Right renal cortex interstitium (tissue), 3 donors: ENCODE measurements at regions not wholly inside any gene's neighbourhood (a gene's known extent, or its start where the extent isn't known, plus 50 kb on each side); places are given as distances from the start of the nearest gene placed in this dataset.
"Not testable (repeated sequence)": the region's sequence is repeated elsewhere in the genome, so short reads cannot be mapped to it uniquely, and the experiment has no call there.

Source experiments
- DNase-seq, 3 donors: peaks; one replicate each; pipeline ENCODE4 v3.0.0-alpha.2; 2013; ENCODE audit warnings: low read depth in 3 of 3, low spot score in 2 of 3

DNA sequence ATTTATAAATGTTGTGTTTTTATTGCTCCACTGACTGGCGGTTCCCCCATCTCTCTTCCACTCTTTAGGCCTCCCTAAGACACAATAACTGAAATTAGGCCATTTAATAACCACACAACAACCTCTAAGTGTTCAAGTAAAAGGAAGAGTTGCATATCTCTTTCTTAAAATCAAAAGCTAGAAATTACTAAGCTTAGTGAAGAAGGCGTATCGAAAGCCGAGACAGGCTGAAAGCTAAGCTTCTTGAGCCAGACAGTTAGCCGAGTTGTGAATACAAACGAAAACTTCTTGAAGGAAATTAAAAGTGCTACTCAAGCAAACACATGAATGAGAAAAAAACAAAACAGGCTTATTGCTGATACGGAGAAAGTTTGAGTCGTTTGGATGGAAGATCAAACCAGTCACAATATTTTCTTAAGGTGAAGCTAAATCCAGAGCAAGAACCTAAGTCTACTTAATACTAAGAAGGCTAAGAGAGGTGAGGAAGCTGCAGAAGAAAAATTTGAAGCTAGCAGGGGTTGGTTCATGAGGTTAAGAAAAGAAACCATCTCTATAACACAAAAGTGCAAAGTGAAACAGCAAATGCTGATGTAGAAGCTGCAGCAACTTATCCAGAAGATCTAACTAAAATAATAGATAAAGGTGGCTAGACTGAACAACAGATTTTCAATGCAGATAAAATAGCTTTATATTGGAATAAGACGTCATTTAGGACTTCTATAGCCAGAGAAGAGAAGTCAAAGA, 194.0 kb upstream of the TTC29 start:
- DNase-seq, result no peak

GRCh38 chr4:147151763-147152162, 206.1 kb upstream of the TTC29 start:
- no peak for DNase-seq

GRCh38 chr4:147157860-147158701, 212.4 kb upstream of the TTC29 start:
- DNase-seq, result peak in 1 of 3 donors; percentile 27

DNA sequence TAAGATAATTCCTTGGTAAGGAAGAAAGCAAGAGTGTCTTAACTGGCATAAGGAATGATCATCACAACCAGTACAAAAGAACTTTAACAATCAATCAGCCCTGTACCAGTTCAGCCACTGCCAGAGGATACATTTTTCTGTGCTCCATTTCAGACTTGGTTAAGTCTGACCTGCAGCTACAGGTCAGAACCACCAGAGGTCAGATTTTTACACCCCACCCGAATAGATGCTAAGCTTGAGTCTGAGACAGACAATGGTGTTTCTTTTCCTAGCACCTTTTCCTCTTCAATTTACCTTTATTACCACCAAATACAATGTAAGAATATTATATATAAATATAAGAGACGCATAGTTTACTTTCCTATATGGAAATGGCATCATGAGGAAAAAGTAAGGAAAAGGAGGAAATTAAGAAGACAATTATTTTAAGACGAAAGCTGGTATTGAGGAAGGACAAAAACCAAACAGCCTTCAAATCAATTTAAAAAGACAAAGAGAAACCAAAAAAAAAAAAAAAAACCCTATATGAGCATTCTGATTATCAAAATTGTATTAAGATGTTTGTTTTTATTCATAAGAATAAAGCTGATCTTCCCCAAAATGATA, 215.3 kb upstream of the TTC29 start:
- DNase-seq, result peak in 2 of 3 donors; percentile 10 to 29

- no peak for DNase-seq
Observed at GRCh38 chr4:147163311-147163710, 217.6 kb upstream of the TTC29 start.

DNA sequence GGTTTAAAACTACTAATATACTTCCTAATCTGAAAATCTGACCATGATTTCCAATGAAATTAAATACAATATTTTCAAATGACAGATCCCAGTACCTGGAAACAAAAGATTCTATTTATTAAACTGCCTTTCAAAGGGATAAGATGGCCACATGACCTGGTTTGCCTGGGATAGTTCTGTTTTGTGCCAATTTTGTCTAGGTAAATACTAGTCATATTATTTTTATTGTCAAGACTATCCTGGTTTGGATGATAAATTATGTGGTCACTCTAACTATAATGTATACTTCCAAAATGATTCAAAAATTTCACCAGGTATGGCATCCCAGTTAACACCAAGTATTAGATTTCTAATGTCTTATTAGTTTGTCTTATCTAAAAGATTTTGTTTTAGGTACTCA, 222.5 kb upstream of the TTC29 start:
- DNase-seq, result not testable (repeated sequence)

DNA sequence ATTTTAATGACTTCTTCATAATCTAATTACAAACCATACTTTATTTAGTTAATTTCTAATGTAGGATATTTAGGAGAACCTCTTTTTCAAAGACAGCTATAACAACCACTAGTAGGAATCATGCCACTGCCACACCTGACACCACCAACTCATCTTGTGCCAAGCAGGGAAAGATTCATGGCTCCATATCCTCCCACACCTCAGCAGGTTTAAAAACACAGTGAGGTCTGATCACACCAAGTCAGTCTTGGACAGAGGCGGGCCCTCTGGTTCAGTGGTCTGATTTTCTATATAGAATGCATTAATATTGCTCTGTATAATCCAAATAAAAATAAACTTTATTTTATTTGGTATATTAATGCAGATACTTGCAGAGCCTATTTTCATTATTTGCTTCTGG, 227.7 kb upstream of the TTC29 start:
- DNase-seq, result no peak

DNA sequence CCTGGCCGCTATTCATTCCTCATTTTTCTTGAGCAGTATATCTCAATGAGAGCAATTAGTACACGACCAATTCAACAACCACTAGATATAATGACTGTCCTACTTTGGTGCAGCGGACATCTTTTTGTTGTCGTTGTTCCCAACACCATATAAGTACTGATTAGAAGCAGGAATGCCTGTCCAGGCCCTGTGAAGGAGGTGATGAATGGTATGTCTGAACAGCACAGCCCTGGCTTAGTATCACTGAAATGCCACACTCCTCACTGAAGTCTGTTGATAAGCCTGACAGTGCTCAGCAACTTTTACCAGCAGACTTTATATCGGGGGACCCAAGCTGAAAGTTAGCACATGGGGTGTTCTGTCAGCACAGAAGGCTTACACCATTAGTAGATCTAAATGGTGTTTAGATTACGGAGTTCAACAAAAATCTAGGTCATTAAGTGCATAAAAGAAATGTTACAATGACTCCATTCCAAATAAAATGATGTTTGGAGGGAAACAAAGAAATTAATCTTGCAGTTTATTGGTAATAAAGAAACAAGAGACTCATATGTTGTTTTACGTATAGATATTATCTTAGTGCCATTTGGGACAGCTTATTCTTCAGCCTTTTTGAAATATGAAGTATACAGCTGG, 228.3 kb upstream of the TTC29 start:
- peak in 2 of 3 donors; percentile 32 to 56 for DNase-seq

- DNase-seq, result peak; percentile 41 to 50 (median 46)
Observed at GRCh38 chr4:147174591-147174990, 228.9 kb upstream of the TTC29 start.

- DNase-seq, result no peak
Observed at GRCh38 chr4:147175460-147176025, 229.9 kb upstream of the TTC29 start.

GRCh38 chr4:147182041-147182440, 236.4 kb upstream of the TTC29 start:
- DNase-seq, result no peak

DNA sequence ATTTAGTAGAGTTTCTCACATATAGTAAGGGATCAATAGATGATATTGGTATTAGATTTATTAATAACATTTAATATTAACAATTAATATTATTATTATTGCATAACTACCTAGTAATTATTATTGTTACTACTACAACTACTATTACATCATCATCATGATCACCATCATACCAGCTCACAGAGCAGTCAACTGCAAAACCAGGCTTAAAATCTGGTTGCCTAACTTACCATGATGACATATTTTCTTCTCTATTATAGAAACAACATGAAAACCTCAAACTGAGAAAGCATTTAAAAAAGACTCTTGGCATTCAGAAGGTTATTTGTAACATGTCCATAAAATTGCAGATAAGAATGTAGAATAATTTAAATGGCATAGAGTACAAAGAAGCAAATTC, 247.0 kb upstream of the TTC29 start:
- DNase-seq, result no peak

DNA sequence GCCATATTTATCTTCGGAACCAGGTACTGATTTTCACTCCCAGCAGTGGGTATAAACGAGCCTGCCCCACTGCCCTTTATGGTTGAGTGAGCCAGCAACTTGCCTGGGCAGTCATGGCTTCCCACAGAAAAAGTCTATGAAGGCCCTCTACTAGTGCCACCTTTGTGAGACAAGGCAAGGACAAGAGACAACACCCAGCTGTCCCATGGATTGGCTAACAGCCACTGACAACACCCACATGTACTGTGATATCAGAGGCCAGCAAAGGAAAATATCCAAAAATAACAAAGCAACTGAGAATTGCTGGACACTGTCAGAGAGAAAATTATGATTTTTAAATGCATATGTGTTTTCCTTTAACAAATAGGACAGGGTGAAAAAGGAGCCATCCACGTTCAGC, 248.4 kb upstream of the TTC29 start:
- no peak for DNase-seq

DNA sequence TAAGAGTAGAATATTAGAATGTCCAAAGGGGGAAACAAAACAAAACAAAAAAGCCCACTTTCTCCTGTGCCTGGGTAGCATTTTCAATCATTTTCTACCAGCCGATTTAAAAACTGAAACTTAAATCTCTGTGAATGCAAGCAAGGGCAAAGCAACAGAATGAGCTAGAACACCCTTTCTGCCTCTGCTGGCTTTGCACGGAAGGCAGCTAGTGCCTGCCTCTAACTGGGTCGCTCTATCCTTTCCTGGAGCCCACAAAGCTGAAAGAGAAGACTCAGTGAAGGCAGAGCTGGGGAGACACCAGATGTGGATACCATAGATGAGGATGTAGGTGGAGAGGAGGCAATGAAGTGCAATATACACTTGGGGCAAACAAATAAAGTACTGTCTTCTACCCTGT, 248.9 kb upstream of the TTC29 start:
- no peak for DNase-seq

GRCh38 chr4:147195386-147195785, 249.7 kb upstream of the TTC29 start:
- DNase-seq, result no peak

- no peak for DNase-seq
Observed at GRCh38 chr4:147198411-147199051, 252.9 kb upstream of the TTC29 start.

GRCh38 chr4:147201016-147201415, 255.4 kb upstream of the TTC29 start:
- DNase-seq, result no peak

GRCh38 chr4:147206807-147207206, 261.1 kb upstream of the TTC29 start:
- DNase-seq, result no peak

DNA sequence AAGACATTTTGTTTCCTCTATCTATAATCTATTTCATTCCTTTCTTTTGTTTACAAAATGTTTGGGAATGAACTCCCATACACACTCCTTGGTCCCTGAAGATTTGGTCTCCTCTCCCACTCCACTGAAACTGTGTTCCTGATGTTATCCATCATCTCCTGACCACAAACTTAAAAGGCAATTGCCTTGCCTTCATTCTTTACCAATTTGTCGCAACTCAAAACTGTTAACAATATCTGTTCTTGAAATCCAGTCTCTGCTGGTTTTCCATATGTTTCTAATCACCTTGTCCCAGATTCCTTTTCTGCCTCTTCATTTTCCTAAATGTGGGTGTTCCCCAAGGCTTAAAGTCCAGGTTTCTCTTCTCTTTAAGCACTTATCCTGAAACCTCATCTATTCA, 262.2 kb upstream of the TTC29 start:
- DNase-seq, result no peak

DNA sequence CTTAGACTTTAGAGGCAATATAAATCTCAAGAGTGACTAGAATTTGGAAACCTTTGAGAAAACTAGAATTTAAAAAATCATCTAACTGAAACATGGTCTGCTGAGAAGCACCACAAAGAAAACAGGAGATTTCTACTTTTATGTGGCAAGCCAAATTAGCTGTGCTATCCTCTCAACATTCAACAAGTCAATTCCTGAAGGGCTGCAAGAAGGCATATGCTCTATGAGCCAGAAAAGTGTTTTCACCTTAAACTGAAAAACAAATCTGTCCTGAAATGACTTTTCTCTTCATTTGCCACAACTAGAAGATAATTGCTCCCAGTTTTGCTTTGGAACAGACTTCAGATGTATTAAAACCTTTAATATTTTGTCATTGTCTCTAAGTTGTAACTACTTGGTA, 263.2 kb upstream of the EDNRA start:
- no peak for DNase-seq
